ENCODE measurements at regions not wholly inside any gene's neighbourhood (a gene's known extent, or its start where the extent isn't known, plus 50 kb on each side); places are given as distances from the start of the nearest gene placed in this dataset.

GRCh38 chr11:31913985-31914384 lies 102.9 kb upstream of the PAX6 start:
- Histone ChIP-seq H3K9me3 (ENCODE audit: insufficient read depth, low read length) (no peaks in the 10 kb centered on the region), H3K27ac (ENCODE audit: low read length) (no peak overlapping the region), H3K36me3 (replicated peaks; ENCODE audit: low read depth, low read length) (no peaks in the 10 kb centered on the region), H3K4me2 (ENCODE audit: low read length) (no peak overlapping the region), H3K79me2 (ENCODE audit: low read length) (no peaks in the 10 kb centered on the region), H4K20me1 (ENCODE audit: insufficient read depth, low read length) (no peaks in the 10 kb centered on the region), H3K27me3 (ENCODE audit: low read depth, low read length) (no peaks in the 10 kb centered on the region; the same call in 1 of the 2 replicates), H3K4me3 (ENCODE audit: low read length) (no peak overlapping the region), H3K9ac (ENCODE audit: low read length) (no peak overlapping the region), H2AFZ (ENCODE audit: low read depth, low read length) (no peak overlapping the region), H3K4me1 (ENCODE audit: low read length) (no peaks in the 10 kb centered on the region)
- no peak for TF ChIP-seq EZH2phosphoT487 (IDR thresholded peaks at IDR 0.05; ENCODE audit: low read depth)
- TF ChIP-seq CTCF (IDR thresholded peaks at IDR 0.05; ENCODE audit: low read depth, low read length), result no peak

GRCh38 chr11:31912808-31913207 lies 101.7 kb upstream of the PAX6 start:
- Histone ChIP-seq H3K9ac (ENCODE audit: low read length) (no peak overlapping the region), H3K27ac (ENCODE audit: low read length) (no peak overlapping the region), H2AFZ (ENCODE audit: low read depth, low read length) (no peak overlapping the region), H3K4me2 (ENCODE audit: low read length) (no peak overlapping the region), H3K36me3 (replicated peaks; ENCODE audit: low read depth, low read length) (no peaks in the 10 kb centered on the region), H3K9me3 (ENCODE audit: insufficient read depth, low read length) (no peaks in the 10 kb centered on the region), H3K27me3 (ENCODE audit: low read depth, low read length) (no peaks in the 10 kb centered on the region; the same call in 1 of the 2 replicates), H4K20me1 (ENCODE audit: insufficient read depth, low read length) (no peaks in the 10 kb centered on the region), H3K4me1 (ENCODE audit: low read length) (no peaks in the 10 kb centered on the region), H3K4me3 (ENCODE audit: low read length) (no peak overlapping the region), H3K79me2 (ENCODE audit: low read length) (no peaks in the 10 kb centered on the region)
- no peak for TF ChIP-seq CTCF (IDR thresholded peaks at IDR 0.05; ENCODE audit: low read depth, low read length)
- no peak for TF ChIP-seq EZH2phosphoT487 (IDR thresholded peaks at IDR 0.05; ENCODE audit: low read depth)

GRCh38 chr11:31910950-31911576 lies 99.9 kb upstream of the PAX6 start:
- Histone ChIP-seq H3K36me3 (replicated peaks; ENCODE audit: low read depth, low read length) (no peaks in the 10 kb centered on the region), H3K27ac (ENCODE audit: low read length) (no peak overlapping the region), H3K4me3 (ENCODE audit: low read length) (no peak overlapping the region), H3K9ac (ENCODE audit: low read length) (no peak overlapping the region), H3K9me3 (ENCODE audit: insufficient read depth, low read length) (no peaks in the 10 kb centered on the region), H3K4me1 (ENCODE audit: low read length) (no peaks in the 10 kb centered on the region), H4K20me1 (ENCODE audit: insufficient read depth, low read length) (no peaks in the 10 kb centered on the region), H3K27me3 (ENCODE audit: low read depth, low read length) (no peaks in the 10 kb centered on the region; the same call in 1 of the 2 replicates), H2AFZ (ENCODE audit: low read depth, low read length) (no peak overlapping the region), H3K4me2 (ENCODE audit: low read length) (no peak overlapping the region), H3K79me2 (ENCODE audit: low read length) (no peaks in the 10 kb centered on the region)
- TF ChIP-seq EZH2phosphoT487 (IDR thresholded peaks at IDR 0.05; ENCODE audit: low read depth), result no peak
- no peak for TF ChIP-seq CTCF (IDR thresholded peaks at IDR 0.05; ENCODE audit: low read depth, low read length)

GRCh38 chr11:31903225-31904074 lies 92.3 kb upstream of the PAX6 start:
- no peak for TF ChIP-seq CTCF (IDR thresholded peaks at IDR 0.05; ENCODE audit: low read depth, low read length)
- Histone ChIP-seq H3K36me3 (replicated peaks; ENCODE audit: low read depth, low read length) (no peaks in the 10 kb centered on the region), H3K9me3 (ENCODE audit: insufficient read depth, low read length) (no peaks in the 10 kb centered on the region), H3K9ac (ENCODE audit: low read length) (no peak overlapping the region), H3K27me3 (ENCODE audit: low read depth, low read length) (no peaks in the 10 kb centered on the region), H3K4me1 (ENCODE audit: low read length) (no peaks in the 10 kb centered on the region), H3K4me2 (ENCODE audit: low read length) (no peak overlapping the region), H4K20me1 (ENCODE audit: insufficient read depth, low read length) (no peaks in the 10 kb centered on the region), H3K27ac (ENCODE audit: low read length) (no peak overlapping the region), H3K4me3 (ENCODE audit: low read length) (no peak overlapping the region), H3K79me2 (ENCODE audit: low read length) (no peaks in the 10 kb centered on the region), H2AFZ (ENCODE audit: low read depth, low read length) (no peak overlapping the region)
